HG03378 (cell line): ENCODE measurements at regions not wholly inside any gene's neighbourhood (a gene's known extent, or its start where the extent isn't known, plus 50 kb on each side); places are given as distances from the start of the nearest gene placed in this dataset.

Experiments used
- ATAC-seq: cut with Tn5 transposase; IDR thresholded peaks from one replicate; pipeline ENCODE4 v1.9.1; 2021; ENCODE audit warnings: mild to moderate bottlenecking, moderate library complexity; ENCODE audit not compliant: unreplicated experiment

- ATAC-seq = no peak
These were observed 401.3 kb upstream of the PIK3C3 start for GRCh38 chr18:41553716-41554115.

DNA sequence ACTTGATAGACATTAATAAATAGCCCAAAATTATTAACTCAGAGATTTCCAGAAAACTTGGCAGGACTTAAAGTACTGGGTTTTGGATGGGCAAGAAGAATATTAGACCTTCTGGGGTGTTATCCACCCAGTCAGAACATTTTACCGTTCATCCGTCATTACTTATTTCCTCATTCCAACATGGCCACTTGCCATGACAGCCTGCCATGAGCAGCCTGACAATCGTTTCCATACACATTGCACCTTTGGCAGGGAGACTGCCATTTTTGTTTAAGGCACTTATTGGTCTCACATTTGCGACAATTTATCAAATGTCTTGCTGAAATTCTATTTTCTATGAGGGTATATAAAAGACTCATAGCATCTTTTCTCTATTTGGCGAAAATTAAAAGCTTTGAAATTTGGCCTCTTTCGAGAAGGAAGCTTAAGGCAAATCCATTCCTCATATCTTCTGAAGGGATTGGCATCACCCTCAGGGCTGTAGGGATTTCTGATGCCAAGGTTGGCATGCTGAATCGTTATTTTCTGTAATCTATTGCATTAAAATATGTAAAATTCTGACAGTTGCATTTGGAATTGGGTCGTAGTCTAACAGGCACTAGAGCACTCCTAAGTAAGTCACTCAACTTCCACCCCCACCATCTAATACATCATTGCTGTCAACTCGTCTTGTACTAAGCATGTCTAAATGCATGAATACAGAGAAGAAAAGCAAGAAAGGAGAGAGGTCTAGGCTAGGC, 406.3 kb upstream of the PIK3C3 start:
- ATAC-seq = no peak

DNA sequence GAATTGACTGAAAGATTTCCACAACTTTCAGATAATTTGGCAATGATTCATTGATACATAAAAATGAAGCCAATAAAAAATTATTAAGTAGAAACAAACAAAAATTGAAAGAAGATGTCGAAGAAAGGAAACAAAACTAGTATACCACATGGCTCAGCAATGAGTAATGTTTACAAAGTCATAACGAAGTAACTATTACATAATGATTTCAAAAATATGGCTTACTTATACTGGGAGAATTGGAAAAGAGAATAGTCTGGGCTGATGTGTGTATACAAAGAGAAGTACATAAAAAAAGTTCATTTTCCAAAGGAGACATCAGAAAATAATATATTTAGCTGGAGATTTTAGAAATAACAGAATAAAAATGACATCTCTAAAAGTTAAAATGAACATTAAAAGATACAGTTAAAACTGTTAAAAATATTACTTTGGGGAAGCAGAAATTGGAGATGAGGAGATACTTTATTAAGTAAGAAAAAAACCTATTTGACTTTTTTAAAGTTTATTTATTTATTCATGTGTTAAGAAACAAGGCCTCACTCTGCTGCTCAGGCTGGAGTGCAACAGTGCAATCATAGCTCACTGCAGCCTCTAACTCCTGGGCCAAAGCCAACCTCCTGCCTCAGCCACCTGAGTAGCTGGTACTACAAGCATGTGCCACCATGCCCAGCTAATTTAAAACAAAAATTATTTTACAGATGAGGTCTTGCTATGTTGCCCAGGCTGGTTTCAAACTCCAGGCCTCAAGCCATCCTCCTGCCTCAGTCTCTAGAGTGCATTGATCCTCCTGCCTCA, 409.7 kb upstream of the PIK3C3 start:
- no peak for ATAC-seq

- ATAC-seq = no peak
These were observed 411.2 kb upstream of the PIK3C3 start for GRCh38 chr18:41543815-41544214.

DNA sequence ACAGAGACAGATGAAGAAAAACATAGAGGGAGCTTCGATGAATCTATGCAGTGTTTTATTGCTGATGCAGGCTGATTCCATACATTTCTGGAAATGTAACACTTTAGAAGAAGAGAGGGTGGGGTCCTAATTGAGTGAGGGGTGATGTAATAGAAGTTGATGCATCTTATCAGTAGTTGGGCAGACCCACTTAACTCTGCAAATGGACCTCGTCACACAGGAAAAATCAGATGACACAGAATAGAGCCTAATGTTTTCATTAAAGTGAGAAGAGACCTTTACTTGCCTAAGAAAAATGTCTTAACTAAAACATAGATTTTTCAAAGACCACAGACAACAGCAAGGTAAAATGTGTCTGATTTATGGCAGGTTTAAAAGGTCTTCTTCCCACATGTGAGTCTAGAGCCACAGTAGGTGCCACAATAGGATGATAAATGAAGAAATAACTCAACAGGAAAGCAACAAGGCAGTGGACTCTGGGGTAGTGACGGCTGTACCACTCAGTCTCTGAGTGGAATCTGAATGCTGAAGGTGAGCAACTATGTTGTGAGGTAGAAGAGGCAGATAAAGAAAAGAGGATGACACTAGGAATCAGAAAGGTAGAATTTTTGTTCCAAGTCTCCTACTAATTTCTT, 414.7 kb upstream of the PIK3C3 start:
- ATAC-seq = no peak

GRCh38 chr18:41538751-41539150, 416.3 kb upstream of the PIK3C3 start:
- ATAC-seq = no peak

DNA sequence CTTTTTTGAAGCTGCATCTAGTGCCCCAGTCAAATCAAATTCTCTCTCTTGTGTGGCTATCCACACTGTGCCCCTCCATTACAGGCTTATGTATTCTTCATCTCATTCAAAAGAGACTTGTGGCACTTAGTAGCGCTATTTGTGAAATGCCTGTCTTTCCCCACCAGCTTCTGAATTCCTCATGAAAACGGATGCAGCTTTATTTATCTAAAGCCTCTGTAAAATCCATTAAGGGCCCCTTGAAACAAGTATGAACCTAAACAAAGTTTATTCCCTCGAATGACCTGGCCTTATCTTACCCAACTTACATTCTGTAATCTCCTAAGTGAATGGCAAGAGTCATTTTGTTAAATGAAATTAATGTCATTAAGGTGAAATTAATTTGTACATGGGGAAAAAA, 417.4 kb upstream of the PIK3C3 start:
- no peak for ATAC-seq

DNA sequence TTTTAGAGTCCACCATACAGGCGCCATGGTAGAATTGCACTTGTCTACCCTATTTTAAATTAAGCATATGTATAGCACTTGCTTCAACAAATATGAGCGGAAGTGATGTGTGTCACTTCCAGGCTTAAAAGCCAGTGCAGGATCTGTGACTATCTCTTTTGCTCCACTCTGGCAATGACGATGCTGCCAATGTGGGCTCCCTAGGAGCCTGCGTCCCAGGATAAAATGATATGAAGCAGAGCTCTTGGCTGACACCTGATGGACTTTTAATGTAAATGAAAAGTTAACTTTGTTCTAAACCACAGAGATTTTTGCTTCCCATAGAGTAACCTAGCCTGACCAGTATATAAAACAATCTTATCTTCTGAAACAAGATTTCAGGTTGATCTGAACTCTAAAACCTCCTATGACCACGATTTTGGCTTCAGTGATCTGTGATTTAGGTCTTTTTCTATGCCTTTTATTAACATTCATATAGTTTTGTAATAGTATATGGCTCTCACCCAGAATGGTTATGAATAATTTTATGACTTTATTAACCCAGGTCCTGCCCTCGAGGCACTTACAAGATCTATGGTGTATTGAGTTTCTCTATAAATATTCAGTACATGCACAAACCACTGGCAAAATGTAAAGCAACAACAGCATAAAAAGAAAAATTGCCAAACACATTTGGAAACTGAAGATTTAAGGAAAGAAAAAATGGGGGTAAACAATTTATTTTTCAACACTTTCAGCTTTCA, 422.5 kb upstream of the PIK3C3 start:
- ATAC-seq = no peak

DNA sequence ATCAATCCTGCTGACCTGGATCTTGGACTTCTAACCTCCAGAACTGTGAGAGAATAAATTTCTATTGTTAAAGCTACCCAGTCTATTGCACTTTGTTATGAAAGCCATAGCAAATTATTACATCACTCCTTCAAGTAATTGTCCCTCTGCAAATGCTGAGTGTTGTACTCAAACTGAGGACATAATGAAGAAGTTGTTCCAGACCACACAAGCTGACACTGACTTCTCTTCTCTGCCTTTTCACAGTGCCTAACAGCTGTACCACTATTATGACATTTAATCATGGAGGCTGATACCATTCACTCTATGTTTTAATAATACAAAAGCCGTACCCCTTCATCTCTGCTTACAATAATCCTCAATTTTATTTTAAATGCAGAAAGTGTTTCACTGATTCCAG, 424.1 kb upstream of the PIK3C3 start:
- ATAC-seq = no peak

- ATAC-seq = no peak
These were observed 425.9 kb upstream of the PIK3C3 start for GRCh38 chr18:41529093-41529492.

DNA sequence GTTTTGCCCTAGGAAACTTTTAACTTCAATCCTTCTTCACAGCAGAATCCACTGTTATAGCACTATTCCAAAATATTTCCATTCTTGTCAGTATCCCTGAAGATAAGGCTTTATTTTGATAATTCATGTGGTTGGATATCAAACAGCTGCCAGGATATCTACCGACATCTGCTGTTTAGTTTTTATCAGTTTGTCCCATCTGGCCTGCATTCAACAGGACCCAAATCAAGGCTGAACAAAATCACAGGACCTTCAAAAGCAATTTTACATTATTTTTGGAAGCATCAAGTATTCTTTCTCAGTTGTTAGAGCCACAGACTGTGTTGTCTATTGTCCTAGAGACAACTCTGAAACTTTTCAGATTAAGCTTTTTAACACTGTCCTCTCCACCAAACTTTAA, 429.0 kb upstream of the PIK3C3 start:
- no peak for ATAC-seq

GRCh38 chr18:41524674-41525470, 430.2 kb upstream of the PIK3C3 start:
- ATAC-seq = no peak

GRCh38 chr18:41517142-41517541, 437.9 kb upstream of the PIK3C3 start:
- ATAC-seq = no peak

- ATAC-seq = no peak
These were observed 441.6 kb upstream of the PIK3C3 start for GRCh38 chr18:41513438-41513837.

- ATAC-seq = no peak
These were observed 450.7 kb upstream of the PIK3C3 start for GRCh38 chr18:41504316-41504715.

GRCh38 chr18:41501848-41502247, 453.2 kb upstream of the PIK3C3 start:
- ATAC-seq = no peak

DNA sequence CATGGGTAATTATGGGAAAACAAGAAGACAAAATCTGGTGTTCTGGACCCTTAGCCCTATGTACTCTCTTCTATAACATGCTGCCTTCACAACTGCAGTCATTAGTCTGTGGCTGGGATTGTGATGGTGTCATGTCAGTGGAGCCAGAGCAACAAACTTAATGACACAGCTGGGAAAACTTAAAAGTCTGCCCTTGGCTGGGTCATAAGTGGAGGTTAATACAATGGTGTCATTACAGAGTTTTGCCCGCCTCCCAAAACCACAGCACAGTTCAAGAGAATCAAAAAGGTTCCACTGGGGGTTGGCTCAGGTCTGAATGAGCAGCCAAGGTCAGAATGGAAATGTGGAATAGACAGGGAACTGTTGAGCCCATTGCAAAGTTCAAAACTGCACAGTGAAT, 455.7 kb upstream of the PIK3C3 start:
- ATAC-seq = no peak

DNA sequence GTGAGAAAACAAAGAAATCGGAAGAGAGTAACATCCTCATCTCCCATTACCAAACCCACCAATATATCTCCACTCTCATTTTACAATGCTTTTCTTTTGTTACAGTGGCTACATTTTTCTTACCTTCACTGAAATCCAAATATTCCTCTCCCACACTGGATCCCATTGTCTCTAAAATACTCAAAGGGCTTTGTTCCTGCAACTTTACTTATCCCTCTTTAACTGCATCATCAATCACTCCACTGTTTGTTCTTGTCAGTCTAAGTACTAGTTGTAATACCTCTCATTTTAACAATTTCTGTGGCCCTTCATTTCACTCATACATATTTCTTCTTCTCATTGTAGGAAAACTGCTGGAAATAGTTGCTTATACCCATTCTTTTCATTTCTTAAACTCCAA, 464.2 kb upstream of the PIK3C3 start:
- ATAC-seq = no peak

DNA sequence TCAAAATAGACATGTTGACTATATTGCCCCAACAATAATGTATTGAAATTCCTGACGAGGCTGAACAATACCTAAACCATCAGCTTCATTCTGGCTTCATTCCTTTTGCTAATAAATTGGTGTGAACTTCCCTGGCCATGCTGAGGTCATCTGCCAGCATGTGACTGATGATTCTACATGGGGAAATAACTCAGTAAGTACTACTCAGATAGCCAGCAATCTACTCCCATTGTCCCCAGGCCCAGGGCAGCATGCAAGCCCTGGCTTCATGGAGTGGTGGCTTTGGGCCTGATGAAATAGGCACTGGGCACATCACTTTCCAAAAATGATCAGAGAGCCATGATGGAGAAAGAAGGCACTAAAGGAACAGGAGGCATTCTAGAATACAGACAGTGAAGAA, 468.5 kb upstream of the PIK3C3 start:
- no peak for ATAC-seq

GRCh38 chr18:41484069-41484468, 471.0 kb upstream of the PIK3C3 start:
- ATAC-seq = no peak
